Gastrocnemius medialis (tissue), 4 donors: ENCODE measurements at regions not wholly inside any gene's neighbourhood (a gene's known extent, or its start where the extent isn't known, plus 50 kb on each side); places are given as distances from the start of the nearest gene placed in this dataset.

ENCODE experiments used
- ATAC-seq, 2 donors: fragments of 150-250 bp; one replicate each; pipeline ENCODE4 v1.9.1; 2016
- DNase-seq, 2 donors: peaks; one replicate each; pipeline ENCODE4 v3.0.0-alpha.2; 2019
- H3K27ac ChIP-seq, 4 donors: fragments of 200-600 bp; sonication (generic); 1 replicate in 1 of 4; 2 replicates in 3 of 4; pipeline ENCODE4 v1.5.1; 2016 to 2018; ENCODE audit warnings: mild to moderate bottlenecking in 2 of 4, moderate library complexity in 1 of 4
- H3K27me3 ChIP-seq, 3 donors: fragments of 200-600 bp; sonication (generic) in 2 of 3; 1 replicate in 1 of 3; 2 replicates in 2 of 3; pipeline versions ENCODE4 v1.5.1 to v1.6.0; 2016 to 2019; ENCODE audit warnings: mild to moderate bottlenecking in 1 of 3, moderate library complexity in 1 of 3
- H3K36me3 ChIP-seq, 2 donors: fragments of 200-600 bp; sonication (generic) in 1 of 2; one replicate each; pipeline ENCODE4 v1.5.1; 2017 to 2018
- H3K4me1 ChIP-seq, 2 donors: fragments of 200-600 bp; sonication (generic) in 1 of 2; one replicate each; pipeline ENCODE4 v1.5.1; 2016 to 2017; ENCODE audit warnings: mild to moderate bottlenecking in 2 of 2
- H3K4me3 ChIP-seq, 4 donors: fragments of 200-600 bp; sonication (generic) in 3 of 4; 1 replicate in 1 of 4; 2 replicates in 3 of 4; pipeline ENCODE4 v1.5.1; 2016 to 2019; ENCODE audit warnings: mild to moderate bottlenecking in 2 of 4
- H3K9me3 ChIP-seq, 3 donors: fragments of 200-600 bp; sonication (generic) in 2 of 3; 1 replicate in 1 of 3; 2 replicates in 2 of 3; pipeline ENCODE4 v1.5.1; 2016 to 2019
- CTCF ChIP-seq, 5 experiments: fragments of 450-650 bp in 3 of 5; fragments of 200-600 bp in 2 of 5; sonication (generic) in 2 of 5; IDR thresholded peaks in 4 of 5; conservative IDR thresholded peaks in 1 of 5; 1 replicate in 4 of 5; 2 replicates in 1 of 5; pipeline ENCODE4 v1.5.1; 2016 to 2019; ENCODE audit warnings: antibody characterized with exemption in 5 of 5, mild to moderate bottlenecking in 3 of 5, moderate library complexity in 3 of 5
- POLR2A ChIP-seq, 2 donors: fragments of 450-650 bp; IDR thresholded peaks; one replicate each; pipeline ENCODE4 v1.6.1; 2017; ENCODE audit warnings: antibody characterized with exemption in 2 of 2, mild to moderate bottlenecking in 2 of 2, moderate library complexity in 2 of 2
- in situ Hi-C, 4 donors: fragments of 200-750 bp; cut with MboI; loops; one replicate each; pipeline versions ENCODE4 v1.15.0 to v1.8.0; 2017; ENCODE audit warnings: low sequenced_read_pairs in 4 of 4
- intact Hi-C: fragments of 100-400 bp; cut with DNase I; formaldehyde crosslinking; loops from one replicate; pipeline ENCODE4 v1.15.1; 2023; ENCODE audit warnings: low total_unique reads

DNA sequence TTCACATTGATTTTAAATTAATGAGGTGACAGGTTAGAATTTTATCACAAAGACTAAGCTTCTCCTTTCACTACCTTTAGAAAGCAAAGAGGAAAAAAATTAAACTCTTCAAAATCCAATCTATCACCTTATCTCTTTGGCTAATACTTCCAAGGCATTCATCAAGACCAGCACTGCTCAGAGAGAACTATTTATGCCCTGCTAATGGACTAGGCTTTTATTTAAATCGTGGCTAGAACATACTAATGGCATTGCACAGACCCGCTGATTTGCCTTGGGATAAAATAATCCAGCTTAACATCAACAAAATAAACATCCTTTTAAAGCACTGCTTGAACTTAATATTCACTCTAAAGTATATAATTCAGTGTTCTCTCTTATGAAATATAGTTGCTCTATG is 880.4 kb downstream of the HACE1 start:
- intact Hi-C loops, result no loop called here
- ATAC-seq, result no peak
- in situ Hi-C loops, result no loop called here
- no peak for DNase-seq
- Histone ChIP-seq H3K9me3 (no peaks in the 10 kb centered on the region), H3K36me3 (no peaks in the 10 kb centered on the region), H3K4me3 (no peak overlapping the region), H3K4me1 (no peaks in the 10 kb centered on the region), H3K27ac (no peak overlapping the region), H3K27me3 (no peaks in the 10 kb centered on the region)
- TF ChIP-seq POLR2A (IDR thresholded peaks at IDR 0.05) (no peak), CTCF (IDR thresholded peaks at IDR 0.05 in 4 of 5, conservative IDR thresholded peaks at IDR 0.05 in 1 of 5) (no peak)

GRCh38 chr6:103937389-103937788 is 922.3 kb downstream of the HACE1 start:
- H3K9me3 ChIP-seq, result no peaks in the 10 kb centered on the region
- no peaks in the 10 kb centered on the region for H3K4me1 ChIP-seq
- H3K36me3 ChIP-seq, result no peaks in the 10 kb centered on the region
- H3K27me3 ChIP-seq, result no peaks in the 10 kb centered on the region
- H3K4me3 ChIP-seq, result no peak overlapping the region
- no peak for DNase-seq
- in situ Hi-C loops, result no loop called here
- no peak for ATAC-seq
- H3K27ac ChIP-seq, result no peak overlapping the region
- TF ChIP-seq POLR2A (IDR thresholded peaks at IDR 0.05) (no peak), CTCF (IDR thresholded peaks at IDR 0.05 in 4 of 5, conservative IDR thresholded peaks at IDR 0.05 in 1 of 5) (no peak)
- intact Hi-C loops, result no loop called here

DNA sequence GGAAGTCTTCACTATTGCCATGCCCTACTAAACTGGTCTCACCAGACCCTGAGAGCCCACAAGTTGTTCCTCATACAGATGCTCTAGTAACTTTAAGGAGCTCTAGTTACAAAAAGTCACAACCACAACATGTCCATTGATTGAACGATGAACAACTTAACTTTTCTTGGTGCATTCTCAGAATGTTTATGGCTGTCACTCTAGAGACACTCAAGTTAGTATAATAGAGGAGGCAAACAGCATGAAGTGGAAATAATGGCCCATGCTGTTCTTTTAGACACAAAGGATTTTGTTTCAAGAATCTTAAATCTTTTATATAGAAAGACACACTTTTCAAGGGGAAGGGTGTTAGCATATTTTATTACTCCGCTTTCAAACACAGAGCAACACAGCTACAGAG is 934.4 kb downstream of the HACE1 start:
- Histone ChIP-seq H3K9me3 (no peaks in the 10 kb centered on the region), H3K36me3 (no peaks in the 10 kb centered on the region), H3K27ac (no peak overlapping the region), H3K4me3 (no peak overlapping the region), H3K27me3 (no peaks in the 10 kb centered on the region), H3K4me1 (no peaks in the 10 kb centered on the region)
- DNase-seq (no peak), ATAC-seq (no peak)
- TF ChIP-seq CTCF (IDR thresholded peaks at IDR 0.05 in 4 of 5, conservative IDR thresholded peaks at IDR 0.05 in 1 of 5) (no peak), POLR2A (IDR thresholded peaks at IDR 0.05) (no peak)
- intact Hi-C loops (no loop called here), in situ Hi-C loops (no loop called here)

DNA sequence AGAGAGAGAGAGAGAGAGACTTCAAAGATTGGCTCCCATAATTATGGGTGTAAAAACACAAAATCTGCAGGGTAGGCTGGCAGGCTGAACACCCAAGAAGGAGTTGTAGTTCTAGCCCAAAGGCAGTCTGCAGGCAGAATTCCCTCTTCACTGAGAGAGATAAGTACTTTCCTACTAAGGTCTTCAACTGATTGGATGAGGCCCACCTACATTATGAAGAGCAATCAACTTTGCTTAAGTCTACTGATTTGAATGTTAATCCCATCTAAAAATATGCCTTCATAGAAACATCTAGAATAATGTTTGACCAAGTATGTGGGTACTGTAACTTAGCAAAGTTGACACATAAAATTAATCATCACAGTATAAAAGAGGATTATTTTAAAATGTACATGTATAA is 949.7 kb downstream of the HACE1 start:
- no peak for TF ChIP-seq CTCF (IDR thresholded peaks at IDR 0.05 in 4 of 5, conservative IDR thresholded peaks at IDR 0.05 in 1 of 5)
- TF ChIP-seq POLR2A (IDR thresholded peaks at IDR 0.05), result no peak
- H3K27me3 ChIP-seq, result no peaks in the 10 kb centered on the region
- intact Hi-C loops, result no loop called here
- H3K9me3 ChIP-seq, result no peaks in the 10 kb centered on the region
- DNase-seq (no peak), ATAC-seq (no peak)
- no peaks in the 10 kb centered on the region for H3K4me1 ChIP-seq
- no peaks in the 10 kb centered on the region for H3K36me3 ChIP-seq
- H3K4me3 ChIP-seq, result no peak overlapping the region
- in situ Hi-C loops, result no loop called here
- H3K27ac ChIP-seq, result no peak overlapping the region

GRCh38 chr6:103908898-103909297 is 950.8 kb downstream of the HACE1 start:
- no peaks in the 10 kb centered on the region for H3K27me3 ChIP-seq
- in situ Hi-C loops, result no loop called here

More at GRCh38 chr6:103908898-103909297, 950.8 kb downstream of the HACE1 start:
- no peak overlapping the region for H3K27ac ChIP-seq
- intact Hi-C loops, result no loop called here
- no peaks in the 10 kb centered on the region for H3K9me3 ChIP-seq
- DNase-seq, result no peak
- H3K4me3 ChIP-seq, result no peak overlapping the region
- no peaks in the 10 kb centered on the region for H3K4me1 ChIP-seq
- ATAC-seq, result no peak
- no peaks in the 10 kb centered on the region for H3K36me3 ChIP-seq
- TF ChIP-seq CTCF (IDR thresholded peaks at IDR 0.05 in 4 of 5, conservative IDR thresholded peaks at IDR 0.05 in 1 of 5) (no peak), POLR2A (IDR thresholded peaks at IDR 0.05) (no peak)
